ENCODE measurements at regions not wholly inside any gene's neighbourhood (a gene's known extent, or its start where the extent isn't known, plus 50 kb on each side); places are given as distances from the start of the nearest gene placed in this dataset.
"Not testable (repeated sequence)": the region's sequence is repeated elsewhere in the genome, so short reads cannot be mapped to it uniquely, and the experiment has no call there.

GRCh38 chr16:46519063-46519462 lies 102.1 kb downstream of the SHCBP1 start:
- Histone ChIP-seq H3K27me3 (no peaks in the 10 kb centered on the region), H3K4me1 (ENCODE audit: insufficient read depth) (no peaks in the 10 kb centered on the region), H3K36me3 (no peaks in the 10 kb centered on the region)

GRCh38 chr16:46496701-46497100 lies 124.5 kb downstream of the SHCBP1 start:
- no peaks in the 10 kb centered on the region for H3K27me3 ChIP-seq
- no peaks in the 10 kb centered on the region for H3K9me3 ChIP-seq
- DNase-seq, result no peak
- intact Hi-C loops (cut with DNase I), result no loop called here
- no peaks in the 10 kb centered on the region for H3K4me1 ChIP-seq (ENCODE audit: insufficient read depth)
- no peak overlapping the region for H3K4me3 ChIP-seq
- 77 to 86% (median 78%) methylated on average over 2 of the region's 2 CpGs for WGBS, 3 donors
- H3K36me3 ChIP-seq, result no peaks in the 10 kb centered on the region
- TF ChIP-seq EP300 (IDR thresholded peaks at IDR 0.05) (no peak), POLR2A (IDR thresholded peaks at IDR 0.05) (no peak), CTCF (IDR thresholded peaks at IDR 0.05) (no peak)
- no peak overlapping the region for H3K27ac ChIP-seq

More at GRCh38 chr16:46519063-46519462, 102.1 kb downstream of the SHCBP1 start:
- intact Hi-C loops (cut with DNase I), result no loop called here
- Histone ChIP-seq H3K9me3 (no peaks in the 10 kb centered on the region), H3K27ac (no peak overlapping the region), H3K4me3 (no peak overlapping the region)
- DNase-seq, result no peak
- TF ChIP-seq EP300 (IDR thresholded peaks at IDR 0.05), result no peak
- TF ChIP-seq POLR2A (IDR thresholded peaks at IDR 0.05), result no peak
- TF ChIP-seq CTCF (IDR thresholded peaks at IDR 0.05), result no peak

- Histone ChIP-seq H3K9me3 (no peaks in the 10 kb centered on the region), H3K27ac (no peak overlapping the region), H3K4me1 (ENCODE audit: insufficient read depth) (no peaks in the 10 kb centered on the region), H3K4me3 (no peak overlapping the region), H3K36me3 (no peaks in the 10 kb centered on the region), H3K27me3 (no peaks in the 10 kb centered on the region)
- intact Hi-C loops (cut with DNase I), result no loop called here
- no peak for DNase-seq
- WGBS, 3 donors, result 33 to 50% (median 42%) methylated on average over 4 of the region's 4 CpGs
- no peak for TF ChIP-seq CTCF (IDR thresholded peaks at IDR 0.05)
- TF ChIP-seq EP300 (IDR thresholded peaks at IDR 0.05), result no peak
- no peak for TF ChIP-seq POLR2A (IDR thresholded peaks at IDR 0.05)
These were observed 138.3 kb downstream of the SHCBP1 start for GRCh38 chr16:46482895-46483294.

- H3K4me3 ChIP-seq, result no peak overlapping the region
- DNase-seq, result no peak
- H3K9me3 ChIP-seq, result no peaks in the 10 kb centered on the region
- H3K27ac ChIP-seq, result no peak overlapping the region
- no peaks in the 10 kb centered on the region for H3K4me1 ChIP-seq (ENCODE audit: insufficient read depth)
- 69 to 78% (median 76%) methylated on average over 15 of the region's 15 CpGs for WGBS, 3 donors
- no peak for TF ChIP-seq EP300 (IDR thresholded peaks at IDR 0.05)
- TF ChIP-seq POLR2A (IDR thresholded peaks at IDR 0.05), result no peak
- TF ChIP-seq CTCF (IDR thresholded peaks at IDR 0.05), result no peak
- H3K36me3 ChIP-seq, result no peaks in the 10 kb centered on the region
- intact Hi-C loops (cut with DNase I), result no loop called here
- H3K27me3 ChIP-seq, result no peaks in the 10 kb centered on the region
These were observed 154.9 kb downstream of the SHCBP1 start for GRCh38 chr16:46466239-46466638.

- DNase-seq; H3K27ac ChIP-seq; H3K9me3 ChIP-seq; intact Hi-C loops (cut with DNase I); H3K27me3 ChIP-seq; H3K36me3 ChIP-seq; H3K4me1 ChIP-seq (ENCODE audit: insufficient read depth); H3K4me3 ChIP-seq: not testable (repeated sequence)
- 56 to 74% (median 60%) methylated on average over 10 of the region's 10 CpGs for WGBS, 3 donors
These were observed 166.4 kb downstream of the SHCBP1 start for GRCh38 chr16:46454801-46455200.
